ENCODE measurements at regions not wholly inside any gene's neighbourhood (a gene's known extent, or its start where the extent isn't known, plus 50 kb on each side); places are given as distances from the start of the nearest gene placed in this dataset.

GRCh38 chr21:39116761-39117439 is 66.4 kb downstream of the PSMG1 start:
- Histone ChIP-seq H3K4me1 (ENCODE audit: control insufficient read depth, insufficient read depth, low read length) (no peaks in the 10 kb centered on the region), H3K27ac (ENCODE audit: extremely low read depth, low read depth, low read length) (no peak overlapping the region), H3K36me3 (ENCODE audit: control insufficient read depth in 2 of 2, insufficient read depth in 1 of 2, low read length in 2 of 2) (no peaks in the 10 kb centered on the region), H3K4me3 (ENCODE audit: low read depth, low read length) (no peak overlapping the region), H3K9me3 (ENCODE audit: control insufficient read depth, insufficient read depth, low read depth, low read length) (no peaks in the 10 kb centered on the region)
- POLR2A ChIA-PET: no interaction called here
- no peak for TF ChIP-seq OSR2 (tag by site-specific recombination; IDR thresholded peaks at IDR 0.05)
- CTCF ChIA-PET: interaction anchor here (1.0 kb wide), 1 partner anchor 244 kb away, joined by 3 read pairs; no protein-coding TSS in a partner anchor

GRCh38 chr21:39115576-39116235 is 67.5 kb downstream of the PSMG1 start:
- Histone ChIP-seq H3K27ac (ENCODE audit: extremely low read depth, low read depth, low read length) (no peak overlapping the region), H3K4me1 (ENCODE audit: control insufficient read depth, insufficient read depth, low read length) (no peaks in the 10 kb centered on the region), H3K36me3 (ENCODE audit: control insufficient read depth in 2 of 2, insufficient read depth in 1 of 2, low read length in 2 of 2) (no peaks in the 10 kb centered on the region), H3K4me3 (ENCODE audit: low read depth, low read length) (no peak overlapping the region), H3K9me3 (ENCODE audit: control insufficient read depth, insufficient read depth, low read depth, low read length) (no peaks in the 10 kb centered on the region)
- CTCF ChIA-PET: interaction anchor here (0.7 to 1.9 kb wide), 2 partner anchors 23 to 737 kb away, joined by 3 to 4 read pairs; no protein-coding TSS in a partner anchor
- POLR2A ChIA-PET: interaction anchor here (0.6 kb wide), 1 partner anchor 69 kb away, joined by 3 read pairs; no protein-coding TSS in a partner anchor
- no peak for TF ChIP-seq ZNF501 (tag by site-specific recombination; IDR thresholded peaks at IDR 0.05)
- TF ChIP-seq OSR2 (tag by site-specific recombination; IDR thresholded peaks at IDR 0.05): no peak
- TF ChIP-seq ZNF529 (tag by site-specific recombination; IDR thresholded peaks at IDR 0.05; ENCODE audit: insufficient replicate concordance): no peak
- no peak for TF ChIP-seq ZNF600 (tag by site-specific recombination; IDR thresholded peaks at IDR 0.05)
- TF ChIP-seq HOXC10 (CRISPR knock-in tag; IDR thresholded peaks at IDR 0.05): no peak
- no peak for TF ChIP-seq RBAK (tag by site-specific recombination; IDR thresholded peaks at IDR 0.05)
- no peak for TF ChIP-seq ZNF747 (tag by site-specific recombination; IDR thresholded peaks at IDR 0.05)
- no peak for TF ChIP-seq ZSCAN23 (tag by site-specific recombination; IDR thresholded peaks at IDR 0.05)
- no peak for TF ChIP-seq ZNF37A (tag by site-specific recombination; IDR thresholded peaks at IDR 0.05)
- TF ChIP-seq ZNF169 (tag by site-specific recombination; IDR thresholded peaks at IDR 0.05): no peak
- TF ChIP-seq KLF8 (tag by site-specific recombination; IDR thresholded peaks at IDR 0.05): no peak
- TF ChIP-seq ZSCAN4 (tag by site-specific recombination; IDR thresholded peaks at IDR 0.05): no peak
- no peak for TF ChIP-seq ZNF555 (tag by site-specific recombination; conservative IDR thresholded peaks at IDR 0.05)
- TF ChIP-seq ZNF580 (tag by site-specific recombination; IDR thresholded peaks at IDR 0.05): no peak
- no peak for TF ChIP-seq ZNF398 (tag by site-specific recombination; IDR thresholded peaks at IDR 0.05)
- TF ChIP-seq ZBTB26 (tag by site-specific recombination; optimal IDR thresholded peaks at IDR 0.05): no peak
- no peak for TF ChIP-seq ZNF112 (tag by site-specific recombination; IDR thresholded peaks at IDR 0.05)
- TF ChIP-seq ZNF626 (tag by site-specific recombination; IDR thresholded peaks at IDR 0.05): no peak
- no peak for TF ChIP-seq ZNF48 (tag by site-specific recombination; IDR thresholded peaks at IDR 0.05)
- TF ChIP-seq CTCF (tag by site-specific recombination; IDR thresholded peaks at IDR 0.05): 0 out of 2 replicates have a peak, but pooled peaks have one; percentile 22
- no peak for TF ChIP-seq ZNF510 (tag by site-specific recombination; IDR thresholded peaks at IDR 0.05; ENCODE audit: insufficient replicate concordance)
- TF ChIP-seq ZBTB8A (tag by site-specific recombination; IDR thresholded peaks at IDR 0.05): no peak
- TF ChIP-seq PRDM10 (tag by site-specific recombination; IDR thresholded peaks at IDR 0.05): peak; percentile 66
- peak; percentile 8; the same call in 1 of the 2 replicates for TF ChIP-seq ZIC2 (tag by site-specific recombination; IDR thresholded peaks at IDR 0.05)
